A549 (cell line): ENCODE measurements at regions not wholly inside any gene's neighbourhood (a gene's known extent, or its start where the extent isn't known, plus 50 kb on each side); places are given as distances from the start of the nearest gene placed in this dataset.

ENCODE experiments used
- ATAC-seq, 2 experiments: fragments of 200-7000 bp in 1 of 2; fragments of >200 bp in 1 of 2; cut with Nextera tagmentation in 1 of 2; cut with Tn5 transposase in 1 of 2; 3 replicates each; pipeline versions ENCODE4 v1.8.0 to v1.9.1; 2018 to 2020; ENCODE audit warnings: mild to moderate bottlenecking in 1 of 2, moderate library complexity in 1 of 2
- CTCF ChIA-PET: fragments of 300-600 bp; sonication (Branson Sonifier 250); formaldehyde crosslinking; extraction: SDS; loops from one replicate; lab custom pipeline; 2021; ENCODE audit warnings: antibody characterized with exemption, inconsistent platforms; lab: Yijun Ruan, JAX
- POLR2A ChIA-PET: fragments of 350-600 bp; formaldehyde crosslinking; extraction: SDS; loops from one replicate; lab custom pipeline; 2021; ENCODE audit warnings: antibody characterized with exemption, inconsistent platforms; lab: Yijun Ruan, JAX
- DNase-seq, 2 experiments: peaks; one replicate each; pipeline versions ENCODE4 v3.0.0 to v3.0.0-alpha.2; 2011 to 2016; ENCODE audit warnings: low read depth in 1 of 2, low spot score in 1 of 2
- FAIRE-seq: peaks from 2 replicates; lab custom pipeline; 2011; peaks lifted over from hg19 to GRCh38; lab: Jason Lieb, UNC
- H3K27ac ChIP-seq, 2 experiments: fragments of >200 bp; sonication (Bioruptor Twin); formaldehyde crosslinking; 3 replicates each; pipeline ENCODE4 v1.5.1; 2016 to 2017
- H3K4me1 ChIP-seq: fragments of >200 bp; sonication (Bioruptor Twin); formaldehyde crosslinking; 3 replicates; pipeline ENCODE4 v1.6.1; 2016
- H3K4me2 ChIP-seq: fragments of >200 bp; sonication (Bioruptor Twin); formaldehyde crosslinking; 3 replicates; pipeline ENCODE4 v1.6.1; 2016
- H3K4me3 ChIP-seq: fragments of >200 bp; sonication (Bioruptor Twin); formaldehyde crosslinking; 3 replicates; pipeline ENCODE4 v1.5.1; 2016
- H3K9me3 ChIP-seq: fragments of >200 bp; sonication (Bioruptor Twin); formaldehyde crosslinking; 3 replicates; pipeline ENCODE4 v1.6.1; 2016
- CEBPB ChIP-seq, 2 experiments: fragments of >200 bp in 1 of 2; sonication (Bioruptor Twin) in 1 of 2; formaldehyde crosslinking in 1 of 2; IDR thresholded peaks; 2 replicates each; pipeline ENCODE4 v1.6.1; 2012 to 2016
- CHD4 ChIP-seq: fragments of 200-600 bp; sonication (generic); IDR thresholded peaks from 2 replicates; pipeline ENCODE4 v1.6.1; 2016; ENCODE audit warnings: antibody characterized with exemption, mild to moderate bottlenecking, borderline replicate concordance
- EP300 ChIP-seq, 2 experiments: fragments of >200 bp; sonication (Bioruptor Twin); formaldehyde crosslinking; IDR thresholded peaks; 2 replicates in 1 of 2; 3 replicates in 1 of 2; pipeline ENCODE4 v1.6.1; 2016 to 2017
- FOSB ChIP-seq: fragments of 250-450 bp; sonication (Bioruptor Pico); IDR thresholded peaks from 2 replicates; pipeline ENCODE4 v1.5.0; 2020; ENCODE audit warnings: mild to moderate bottlenecking, moderate library complexity
- GATA3 ChIP-seq: IDR thresholded peaks from 2 replicates; pipeline ENCODE4 v1.6.1; 2012; ENCODE audit warnings: borderline replicate concordance
- HDAC2 ChIP-seq: fragments of 200-600 bp; sonication (generic); IDR thresholded peaks from 2 replicates; pipeline ENCODE4 v1.6.1; 2016
- HEYL ChIP-seq: fragments of 250-450 bp; sonication (Bioruptor Pico); IDR thresholded peaks from 2 replicates; pipeline ENCODE4 v1.8.0; 2021; ENCODE audit warnings: mild to moderate bottlenecking, moderate library complexity
- NPAS2 ChIP-seq: fragments of 250-450 bp; sonication (Bioruptor Pico); IDR thresholded peaks from 2 replicates; pipeline ENCODE4 v1.8.0; 2022; ENCODE audit warnings: mild to moderate bottlenecking, moderate library complexity, borderline replicate concordance
- NR3C1 ChIP-seq: fragments of >200 bp; sonication (Bioruptor Twin); formaldehyde crosslinking; IDR thresholded peaks from 3 replicates; pipeline ENCODE4 v1.6.1; 2017
- RAD21 ChIP-seq, 2 experiments: fragments of >200 bp in 1 of 2; sonication (Bioruptor Twin) in 1 of 2; formaldehyde crosslinking in 1 of 2; IDR thresholded peaks in 1 of 2; conservative IDR thresholded peaks in 1 of 2; 2 replicates in 1 of 2; 3 replicates in 1 of 2; pipeline ENCODE4 v1.6.1; 2012 to 2018; ENCODE audit warnings: inconsistent platforms in 1 of 2
- RARB ChIP-seq: fragments of 250-450 bp; sonication (Bioruptor Pico); IDR thresholded peaks from 2 replicates; pipeline ENCODE4 v1.8.0; 2021; ENCODE audit warnings: mild to moderate bottlenecking, moderate library complexity
- ZFP36 ChIP-seq: fragments of 450-650 bp; IDR thresholded peaks from 2 replicates; pipeline ENCODE4 v1.6.1; 2014; ENCODE audit warnings: borderline replicate concordance; ENCODE audit not compliant: partially characterized antibody
- WGBS: methylation state at CpG from one replicate; pipeline ENCODE4 v1.1.6; 2017; ENCODE audit errors: missing lambda C conversion rate; 5-methylcytosine and 5-hydroxymethylcytosine counted together
- TF ChIP-seq, protein P1 (sequence below): fragments of >200 bp; sonication (Bioruptor Twin); formaldehyde crosslinking; IDR thresholded peaks from 3 replicates; pipeline ENCODE4 v1.6.1; 2016
- TF ChIP-seq, protein P2 (sequence below): fragments of 200-600 bp; sonication (generic); IDR thresholded peaks from 2 replicates; pipeline ENCODE4 v1.6.1; 2016; ENCODE audit warnings: antibody characterized with exemption, mild to moderate bottlenecking, moderate library complexity
- TF ChIP-seq, protein P3 (sequence below): fragments of >200 bp; sonication (Bioruptor Twin); formaldehyde crosslinking; IDR thresholded peaks from 2 replicates; pipeline ENCODE4 v1.6.1; 2016
- TF ChIP-seq, protein P4 (sequence below): IDR thresholded peaks from 2 replicates; pipeline ENCODE4 v1.6.1; 2012; ENCODE audit warnings: low read depth, borderline replicate concordance
- TF ChIP-seq, protein P5 (sequence below): fragments of 250-450 bp; sonication (Bioruptor Pico); IDR thresholded peaks from 2 replicates; pipeline ENCODE4 v1.5.0; 2020; ENCODE audit warnings: low read depth, mild to moderate bottlenecking, moderate library complexity

DNA sequence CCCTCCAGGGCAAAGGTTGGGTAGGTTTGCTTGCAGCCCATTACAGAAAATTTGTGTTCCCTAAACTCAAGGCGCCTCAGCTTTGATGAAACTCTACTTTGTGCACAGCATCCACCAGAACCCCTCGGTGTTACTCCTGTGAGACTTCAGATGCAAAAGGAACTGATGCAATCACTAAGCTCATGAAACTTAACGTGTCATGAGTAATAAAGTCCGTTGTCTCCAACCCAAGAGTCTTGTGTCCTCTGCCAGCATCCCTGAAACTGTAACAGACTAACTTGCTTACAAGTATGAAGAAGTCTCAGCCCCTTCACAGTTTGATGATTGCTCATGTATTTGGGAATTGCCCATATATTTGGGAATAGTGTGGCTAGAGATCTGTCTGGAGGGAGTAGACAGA lies 74.8 kb upstream of the MARCHF10 start:
- peaks cover 12% of the 10 kb centered on the region for H3K4me1 ChIP-seq
- FAIRE-seq (no peak), ATAC-seq (peak; percentile 47 to 61; a peak in 4 of 6 replicates), DNase-seq (peak in 1 of 2 experiments; percentile 29)
- no peak overlapping the region for H3K4me3 ChIP-seq
- H3K9me3 ChIP-seq = no peaks in the 10 kb centered on the region
- peak overlapping the region; percentile 5 to 55; a peak in 5 of 6 replicates for H3K27ac ChIP-seq
- peak in 1 of 2 experiments; percentile 1; a peak in 1 of 5 replicates for TF ChIP-seq RAD21 (conservative IDR thresholded peaks at IDR 0.05 in 1 of 2, IDR thresholded peaks at IDR 0.05 in 1 of 2)
- peak in 1 of 2 experiments; percentile 34; a peak in 1 of 4 replicates for TF ChIP-seq CEBPB (IDR thresholded peaks at IDR 0.05)
- no peak for TF ChIP-seq ZFP36
- 28% methylated on average over 4 of the region's 4 CpGs for WGBS
- H3K4me2 ChIP-seq = peak overlapping the region; percentile 12
- POLR2A ChIA-PET = no interaction called here
- CTCF ChIA-PET = interaction anchor here (1.1 to 1.2 kb wide), 2 partner anchors 12 to 35 kb away, joined by 3 read pairs; no protein-coding TSS in a partner anchor

DNA sequence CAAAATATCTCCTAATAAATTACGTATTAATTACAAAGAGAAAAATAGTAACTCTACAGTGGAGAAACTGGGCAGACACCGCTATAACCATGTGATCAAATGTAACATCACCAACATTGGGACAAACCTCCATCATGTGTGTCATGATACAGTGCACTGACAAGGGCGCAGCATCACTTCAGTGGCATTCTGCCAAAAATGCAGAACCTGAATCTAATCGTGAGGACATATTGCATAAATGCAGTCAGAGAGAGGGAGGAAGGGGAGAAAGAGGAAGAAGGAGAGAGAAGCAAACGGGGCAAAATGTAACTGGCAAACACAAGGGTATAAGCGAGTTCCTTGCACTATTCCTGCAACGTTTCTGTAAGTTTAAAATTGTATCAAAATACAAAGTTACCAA lies 74.2 kb upstream of the MARCHF10 start:
- ATAC-seq = no peak
- Histone ChIP-seq H3K4me1 (peaks cover 14% of the 10 kb centered on the region), H3K4me3 (no peak overlapping the region), H3K9me3 (no peaks in the 10 kb centered on the region), H3K27ac (peak overlapping the region; percentile 5 to 55; a peak in 4 of 6 replicates), H3K4me2 (peak overlapping the region; percentile 12; the same call in 2 of the 3 replicates)
- ChIA-PET POLR2A (no interaction called here), CTCF (interaction anchor here (0.6 to 1.2 kb wide), 3 partner anchors 13 to 63 kb away, joined by 3 read pairs; no protein-coding TSS in a partner anchor)
- no peak for FAIRE-seq
- no peak for TF ChIP-seq RARB (CRISPR knock-in tag)
- TF ChIP-seq NPAS2 (CRISPR knock-in tag) = no peak
- TF ChIP-seq, protein P1, sequence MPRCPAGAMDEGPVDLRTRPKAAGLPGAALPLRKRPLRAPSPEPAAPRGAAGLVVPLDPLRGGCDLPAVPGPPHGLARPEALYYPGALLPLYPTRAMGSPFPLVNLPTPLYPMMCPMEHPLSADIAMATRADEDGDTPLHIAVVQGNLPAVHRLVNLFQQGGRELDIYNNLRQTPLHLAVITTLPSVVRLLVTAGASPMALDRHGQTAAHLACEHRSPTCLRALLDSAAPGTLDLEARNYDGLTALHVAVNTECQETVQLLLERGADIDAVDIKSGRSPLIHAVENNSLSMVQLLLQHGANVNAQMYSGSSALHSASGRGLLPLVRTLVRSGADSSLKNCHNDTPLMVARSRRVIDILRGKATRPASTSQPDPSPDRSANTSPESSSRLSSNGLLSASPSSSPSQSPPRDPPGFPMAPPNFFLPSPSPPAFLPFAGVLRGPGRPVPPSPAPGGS = no peak
- TF ChIP-seq, protein P2, sequence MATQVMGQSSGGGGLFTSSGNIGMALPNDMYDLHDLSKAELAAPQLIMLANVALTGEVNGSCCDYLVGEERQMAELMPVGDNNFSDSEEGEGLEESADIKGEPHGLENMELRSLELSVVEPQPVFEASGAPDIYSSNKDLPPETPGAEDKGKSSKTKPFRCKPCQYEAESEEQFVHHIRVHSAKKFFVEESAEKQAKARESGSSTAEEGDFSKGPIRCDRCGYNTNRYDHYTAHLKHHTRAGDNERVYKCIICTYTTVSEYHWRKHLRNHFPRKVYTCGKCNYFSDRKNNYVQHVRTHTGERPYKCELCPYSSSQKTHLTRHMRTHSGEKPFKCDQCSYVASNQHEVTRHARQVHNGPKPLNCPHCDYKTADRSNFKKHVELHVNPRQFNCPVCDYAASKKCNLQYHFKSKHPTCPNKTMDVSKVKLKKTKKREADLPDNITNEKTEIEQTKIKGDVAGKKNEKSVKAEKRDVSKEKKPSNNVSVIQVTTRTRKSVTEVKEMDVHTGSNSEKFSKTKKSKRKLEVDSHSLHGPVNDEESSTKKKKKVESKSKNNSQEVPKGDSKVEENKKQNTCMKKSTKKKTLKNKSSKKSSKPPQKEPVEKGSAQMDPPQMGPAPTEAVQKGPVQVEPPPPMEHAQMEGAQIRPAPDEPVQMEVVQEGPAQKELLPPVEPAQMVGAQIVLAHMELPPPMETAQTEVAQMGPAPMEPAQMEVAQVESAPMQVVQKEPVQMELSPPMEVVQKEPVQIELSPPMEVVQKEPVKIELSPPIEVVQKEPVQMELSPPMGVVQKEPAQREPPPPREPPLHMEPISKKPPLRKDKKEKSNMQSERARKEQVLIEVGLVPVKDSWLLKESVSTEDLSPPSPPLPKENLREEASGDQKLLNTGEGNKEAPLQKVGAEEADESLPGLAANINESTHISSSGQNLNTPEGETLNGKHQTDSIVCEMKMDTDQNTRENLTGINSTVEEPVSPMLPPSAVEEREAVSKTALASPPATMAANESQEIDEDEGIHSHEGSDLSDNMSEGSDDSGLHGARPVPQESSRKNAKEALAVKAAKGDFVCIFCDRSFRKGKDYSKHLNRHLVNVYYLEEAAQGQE = no peak
- no peak for TF ChIP-seq CEBPB (IDR thresholded peaks at IDR 0.05)
- WGBS = 75% methylated on average over 7 of the region's 7 CpGs
- no peak for DNase-seq

DNA sequence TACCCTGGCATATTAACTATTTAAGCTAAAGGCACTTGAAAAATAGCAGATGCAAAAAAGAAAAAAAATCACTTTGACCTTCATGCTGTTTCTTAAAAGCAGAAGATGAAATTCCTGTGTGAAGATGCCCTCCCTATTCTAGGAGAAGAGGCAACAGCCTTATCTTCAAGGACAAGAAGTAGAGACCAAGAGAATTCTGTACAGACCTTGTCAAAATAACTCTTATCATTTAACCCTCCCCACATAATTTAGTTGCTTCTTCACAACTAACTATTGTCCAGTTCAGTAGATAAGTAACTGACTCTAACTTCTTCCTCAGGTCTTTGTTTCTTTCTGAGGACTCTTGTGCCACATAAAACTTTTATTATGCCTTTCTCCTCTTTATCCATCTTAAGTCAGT lies 72.0 kb upstream of the MARCHF10 start:
- no peak for DNase-seq
- no peak overlapping the region for H3K4me2 ChIP-seq
- POLR2A ChIA-PET = no interaction called here
- H3K9me3 ChIP-seq = no peaks in the 10 kb centered on the region
- no peak for ATAC-seq
- no peak overlapping the region for H3K27ac ChIP-seq
- H3K4me1 ChIP-seq = peaks cover 31% of the 10 kb centered on the region
- H3K4me3 ChIP-seq = no peak overlapping the region
- FAIRE-seq = no peak
- CTCF ChIA-PET = no interaction called here
- TF ChIP-seq CHD4 (no peak), FOSB (no peak), EP300 (IDR thresholded peaks at IDR 0.05) (no peak), HDAC2 (no peak), GATA3 (no peak), NR3C1 (no peak), HEYL (CRISPR knock-in tag) (no peak)
- TF ChIP-seq, protein P3, sequence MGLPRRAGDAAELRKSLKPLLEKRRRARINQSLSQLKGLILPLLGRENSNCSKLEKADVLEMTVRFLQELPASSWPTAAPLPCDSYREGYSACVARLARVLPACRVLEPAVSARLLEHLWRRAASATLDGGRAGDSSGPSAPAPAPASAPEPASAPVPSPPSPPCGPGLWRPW = no peak
- TF ChIP-seq, protein P4, sequence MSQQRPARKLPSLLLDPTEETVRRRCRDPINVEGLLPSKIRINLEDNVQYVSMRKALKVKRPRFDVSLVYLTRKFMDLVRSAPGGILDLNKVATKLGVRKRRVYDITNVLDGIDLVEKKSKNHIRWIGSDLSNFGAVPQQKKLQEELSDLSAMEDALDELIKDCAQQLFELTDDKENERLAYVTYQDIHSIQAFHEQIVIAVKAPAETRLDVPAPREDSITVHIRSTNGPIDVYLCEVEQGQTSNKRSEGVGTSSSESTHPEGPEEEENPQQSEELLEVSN = no peak
- TF ChIP-seq, protein P5, sequence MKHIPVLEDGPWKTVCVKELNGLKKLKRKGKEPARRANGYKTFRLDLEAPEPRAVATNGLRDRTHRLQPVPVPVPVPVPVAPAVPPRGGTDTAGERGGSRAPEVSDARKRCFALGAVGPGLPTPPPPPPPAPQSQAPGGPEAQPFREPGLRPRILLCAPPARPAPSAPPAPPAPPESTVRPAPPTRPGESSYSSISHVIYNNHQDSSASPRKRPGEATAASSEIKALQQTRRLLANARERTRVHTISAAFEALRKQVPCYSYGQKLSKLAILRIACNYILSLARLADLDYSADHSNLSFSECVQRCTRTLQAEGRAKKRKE = no peak
- TF ChIP-seq, all 56 proteins: peak for 0
